ENCODE measurements at regions not wholly inside any gene's neighbourhood (a gene's known extent, or its start where the extent isn't known, plus 50 kb on each side); places are given as distances from the start of the nearest gene placed in this dataset.

DNA sequence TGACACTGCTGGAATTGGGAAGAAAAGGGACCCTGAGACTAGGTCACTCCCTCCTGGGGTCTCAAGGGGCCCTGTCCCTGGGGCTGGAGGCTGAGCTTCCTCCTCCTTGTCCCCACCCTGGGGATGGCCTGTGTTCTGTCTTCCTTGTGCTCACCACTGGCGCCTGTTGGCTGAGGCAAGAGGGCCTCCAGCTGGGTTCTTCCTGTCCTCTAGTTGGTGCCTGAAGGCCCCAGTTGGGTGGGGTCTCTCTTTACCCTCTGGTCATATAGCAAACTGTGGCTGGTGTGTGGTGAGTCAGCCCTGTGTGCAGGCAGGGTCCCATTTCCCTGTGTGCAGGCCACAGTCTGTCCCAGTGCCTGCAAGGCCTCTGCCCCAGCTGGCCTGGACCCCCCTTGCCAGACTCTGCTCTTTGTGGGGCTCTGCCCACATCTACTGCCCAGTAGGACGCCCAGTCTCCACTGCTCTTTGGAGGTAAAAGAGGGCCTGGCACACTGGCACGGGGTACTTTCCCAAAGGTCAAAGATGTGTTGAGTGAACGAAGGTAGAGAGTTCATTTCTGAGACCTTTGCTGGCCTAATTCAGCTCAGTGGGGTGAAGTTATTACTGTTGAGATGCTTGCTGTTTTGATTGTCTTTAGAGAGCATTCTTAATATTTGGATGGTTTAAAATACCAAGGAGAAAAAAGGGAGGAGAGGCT, 55.1 kb upstream of the CLDN5 start:
- WGBS, 2 donors: 63 to 73% methylated on average over 4 of the region's 4 CpGs
- intact Hi-C loops (cut with DNase I): no loop called here
- no peak for DNase-seq
- no peak for ATAC-seq
- no peak for FAIRE-seq
- H3K27me3 ChIP-seq: no peaks in the 10 kb centered on the region
- TF ChIP-seq CTCF (IDR thresholded peaks at IDR 0.05): no peak
- no peak overlapping the region for H3K27ac ChIP-seq
- H3K4me3 ChIP-seq: no peak overlapping the region
- H3K36me3 ChIP-seq: no peaks in the 10 kb centered on the region
- H3K4me1 ChIP-seq: no peaks in the 10 kb centered on the region
- no peaks in the 10 kb centered on the region for H3K9me3 ChIP-seq

- Histone ChIP-seq H3K36me3 (no peaks in the 10 kb centered on the region), H3K4me3 (no peak overlapping the region), H3K27me3 (no peaks in the 10 kb centered on the region), H3K4me1 (no peaks in the 10 kb centered on the region), H3K27ac (no peak overlapping the region), H3K9me3 (no peaks in the 10 kb centered on the region)
- WGBS, 2 donors: 39 to 44% methylated on average over 12 of the region's 12 CpGs
- intact Hi-C loops (cut with DNase I): no loop called here
- ATAC-seq: no peak
- no peak for FAIRE-seq
- TF ChIP-seq CTCF (IDR thresholded peaks at IDR 0.05): no peak
- no peak for DNase-seq
Measured at GRCh38 chr22:19579880-19580279, 55.7 kb upstream of the CLDN5 start.

DNA sequence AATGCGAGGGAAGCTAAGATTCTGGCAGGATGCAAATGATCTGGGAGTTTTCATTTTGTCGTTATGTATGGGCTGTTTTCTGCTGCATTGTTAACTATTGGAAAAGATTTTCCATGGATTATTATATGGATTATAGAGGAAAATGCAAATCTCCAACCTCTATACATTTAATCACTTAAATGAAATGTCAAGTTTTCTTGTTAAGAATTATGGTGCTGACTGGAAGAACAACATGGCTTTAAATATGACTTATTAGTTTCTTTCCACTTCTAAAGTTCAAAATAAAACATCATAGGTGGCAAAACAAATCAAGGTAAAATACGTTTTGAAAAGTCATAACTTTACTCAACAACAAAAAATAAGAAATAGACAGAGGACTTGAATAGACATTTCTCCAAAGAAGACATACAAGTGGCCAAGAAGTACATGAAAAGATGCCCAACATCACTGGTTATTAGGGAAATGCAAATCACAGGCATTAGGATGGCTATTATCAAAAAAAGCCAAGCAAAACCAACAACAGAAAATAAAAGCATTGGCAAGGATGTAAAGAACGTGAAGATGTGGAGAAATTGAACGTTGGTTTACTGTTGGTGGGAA, 56.2 kb upstream of the CLDN5 start:
- H3K27ac ChIP-seq: no peak overlapping the region
- H3K27me3 ChIP-seq: no peaks in the 10 kb centered on the region
- 52 to 70% methylated on average over 5 of the region's 5 CpGs for WGBS, 2 donors
- H3K36me3 ChIP-seq: no peaks in the 10 kb centered on the region
- ATAC-seq: no peak
- TF ChIP-seq CTCF (IDR thresholded peaks at IDR 0.05): no peak
- H3K4me3 ChIP-seq: no peak overlapping the region
- no peak for DNase-seq
- intact Hi-C loops (cut with DNase I): no loop called here
- H3K9me3 ChIP-seq: no peaks in the 10 kb centered on the region
- no peaks in the 10 kb centered on the region for H3K4me1 ChIP-seq
- no peak for FAIRE-seq

DNA sequence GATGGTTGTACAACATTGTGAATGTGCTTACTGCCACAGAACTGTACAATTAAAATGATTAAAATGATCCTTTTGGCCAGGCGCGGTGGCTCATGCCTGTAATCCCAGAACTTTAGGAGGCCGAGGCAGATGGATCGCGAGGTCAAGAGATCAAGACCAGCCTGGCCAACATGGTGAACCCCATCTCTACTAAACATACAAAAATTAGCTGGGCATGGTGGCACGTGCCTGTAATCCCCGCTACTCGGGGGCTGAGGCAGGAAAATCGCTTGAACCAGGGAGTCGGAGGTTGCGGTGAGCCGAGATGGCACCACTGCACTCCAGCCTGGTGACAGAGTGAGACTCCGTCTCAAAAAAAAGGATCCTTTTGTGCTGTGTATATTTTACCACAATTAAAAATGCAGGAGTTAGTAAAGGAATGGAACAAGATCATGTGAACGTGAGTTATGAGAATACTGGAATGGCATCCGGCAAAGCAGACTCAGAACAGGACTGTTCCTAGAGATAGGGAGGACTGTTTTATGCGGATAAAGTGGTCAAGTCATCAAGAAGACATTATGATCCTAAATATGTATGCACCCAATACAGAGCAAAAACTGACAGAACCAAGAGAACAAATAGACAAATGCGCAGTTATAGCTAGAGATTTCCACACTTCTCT, 58.0 kb upstream of the CLDN5 start:
- H3K27ac ChIP-seq: no peak overlapping the region
- H3K36me3 ChIP-seq: no peaks in the 10 kb centered on the region
- ATAC-seq (no peak), FAIRE-seq (no peak), DNase-seq (no peak)
- no peaks in the 10 kb centered on the region for H3K4me1 ChIP-seq
- H3K4me3 ChIP-seq: no peak overlapping the region
- intact Hi-C loops (cut with DNase I): no loop called here
- H3K9me3 ChIP-seq: no peaks in the 10 kb centered on the region
- no peaks in the 10 kb centered on the region for H3K27me3 ChIP-seq
- WGBS, 2 donors: 83 to 87% methylated on average over 17 of the region's 17 CpGs
- TF ChIP-seq CTCF (IDR thresholded peaks at IDR 0.05): no peak

All from pancreas (tissue), 10 donors.